ENCODE measurements at regions not wholly inside any gene's neighbourhood (a gene's known extent, or its start where the extent isn't known, plus 50 kb on each side); places are given as distances from the start of the nearest gene placed in this dataset.

- H3K27ac Mint-ChIP-seq (ENCODE audit: low read depth, unreplicated experiment): no peak overlapping the region
- no peak overlapping the region for H3K4me3 Mint-ChIP-seq (ENCODE audit: unreplicated experiment)
- H3K36me3 Mint-ChIP-seq (ENCODE audit: insufficient read depth, unreplicated experiment): peaks cover 4% of the 10 kb centered on the region
- no peaks in the 10 kb centered on the region for H3K4me1 Mint-ChIP-seq (ENCODE audit: insufficient read depth, unreplicated experiment)
- BruUV-seq (replicated peaks): no TSS peak
- no peaks in the 10 kb centered on the region for H3K9me3 Mint-ChIP-seq (ENCODE audit: unreplicated experiment)
- intact Hi-C loops (cut with micrococcal nuclease): no loop called here
- DNase-seq (ENCODE audit: unreplicated experiment): no peak
- no peaks in the 10 kb centered on the region for H3K27me3 Mint-ChIP-seq (ENCODE audit: insufficient read depth, unreplicated experiment)
- CTCF ChIA-PET: interaction anchor here (0.6 to 0.8 kb wide), 4 partner anchors 8 to 298 kb away, joined by 3 to 4 read pairs (median 4); no protein-coding TSS in a partner anchor
- peak; percentile 16 for TF ChIP-seq CTCF (IDR thresholded peaks at IDR 0.05; ENCODE audit: unreplicated experiment)
- POLR2A ChIA-PET: no interaction called here
Measured at GRCh38 chr19:5225486-5226345, 114.9 kb downstream of the PTPRS start.

- Mint-ChIP-seq H3K27ac (ENCODE audit: low read depth, unreplicated experiment) (no peak overlapping the region), H3K9me3 (ENCODE audit: unreplicated experiment) (no peaks in the 10 kb centered on the region), H3K36me3 (ENCODE audit: insufficient read depth, unreplicated experiment) (peaks cover 4% of the 10 kb centered on the region), H3K27me3 (ENCODE audit: insufficient read depth, unreplicated experiment) (no peaks in the 10 kb centered on the region), H3K4me1 (ENCODE audit: insufficient read depth, unreplicated experiment) (no peaks in the 10 kb centered on the region), H3K4me3 (ENCODE audit: unreplicated experiment) (no peak overlapping the region)
- BruUV-seq (replicated peaks): no TSS peak
- intact Hi-C loops (cut with micrococcal nuclease): no loop called here
- no peak for TF ChIP-seq CTCF (IDR thresholded peaks at IDR 0.05; ENCODE audit: unreplicated experiment)
- CTCF ChIA-PET: interaction anchor here (0.5 kb wide), 1 partner anchor 118 kb away, joined by 3 read pairs; no protein-coding TSS in a partner anchor
- DNase-seq (ENCODE audit: unreplicated experiment): no peak
- POLR2A ChIA-PET: interaction anchor here (0.6 kb wide), 1 partner anchor 1200 kb away, joined by 3 read pairs; the partner anchor contains the start of gene KHSRP
Measured at GRCh38 chr19:5224480-5224879, 116.1 kb downstream of the PTPRS start.

GRCh38 chr19:5222821-5223321 is 117.7 kb downstream of the PTPRS start:
- H3K36me3 Mint-ChIP-seq (ENCODE audit: insufficient read depth, unreplicated experiment): peaks cover 4% of the 10 kb centered on the region
- no TSS peak for BruUV-seq (replicated peaks)

More at GRCh38 chr19:5222821-5223321, 117.7 kb downstream of the PTPRS start:
- Mint-ChIP-seq H3K27ac (ENCODE audit: low read depth, unreplicated experiment) (no peak overlapping the region), H3K27me3 (ENCODE audit: insufficient read depth, unreplicated experiment) (no peaks in the 10 kb centered on the region), H3K9me3 (ENCODE audit: unreplicated experiment) (no peaks in the 10 kb centered on the region), H3K4me1 (ENCODE audit: insufficient read depth, unreplicated experiment) (no peaks in the 10 kb centered on the region), H3K4me3 (ENCODE audit: unreplicated experiment) (no peak overlapping the region)
- no peak for TF ChIP-seq CTCF (IDR thresholded peaks at IDR 0.05; ENCODE audit: unreplicated experiment)
- CTCF ChIA-PET: no interaction called here
- POLR2A ChIA-PET: no interaction called here
- intact Hi-C loops (cut with micrococcal nuclease): no loop called here
- DNase-seq (ENCODE audit: unreplicated experiment): no peak
